ENCODE measurements at regions not wholly inside any gene's neighbourhood (a gene's known extent, or its start where the extent isn't known, plus 50 kb on each side); places are given as distances from the start of the nearest gene placed in this dataset.

DNA sequence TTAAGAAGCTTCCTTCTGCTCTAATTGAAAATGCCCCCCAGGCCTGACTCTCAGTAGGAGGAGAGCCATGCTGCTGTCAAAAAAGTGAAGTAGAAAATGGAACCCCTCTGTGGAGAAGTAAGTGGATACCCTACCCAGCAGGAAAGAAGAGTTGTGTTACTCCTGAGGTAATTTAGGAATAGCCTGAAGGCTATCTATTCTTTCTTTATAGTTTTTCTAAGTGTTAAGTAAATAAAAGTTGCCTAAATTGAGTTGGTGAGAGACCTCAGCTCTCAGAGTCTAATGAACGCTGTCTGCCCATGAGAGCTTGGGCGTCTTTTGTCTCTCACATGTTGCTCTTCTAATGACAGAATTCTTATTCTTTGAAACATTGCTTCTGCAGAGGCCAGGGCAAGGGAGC, 116.2 kb downstream of the NSUN3 start:
- DNase-seq (ENCODE audit: insufficient read length, low spot score), result no peak
- no peak for TF ChIP-seq CTCF (IDR thresholded peaks at IDR 0.05; ENCODE audit: insufficient read depth, missing control alignments)
- FAIRE-seq, result no peak

GRCh38 chr3:94183551-94183950, 120.7 kb downstream of the NSUN3 start:
- FAIRE-seq (no peak), DNase-seq (ENCODE audit: insufficient read length, low spot score) (no peak)
- TF ChIP-seq CTCF (IDR thresholded peaks at IDR 0.05; ENCODE audit: insufficient read depth, missing control alignments), result no peak

DNA sequence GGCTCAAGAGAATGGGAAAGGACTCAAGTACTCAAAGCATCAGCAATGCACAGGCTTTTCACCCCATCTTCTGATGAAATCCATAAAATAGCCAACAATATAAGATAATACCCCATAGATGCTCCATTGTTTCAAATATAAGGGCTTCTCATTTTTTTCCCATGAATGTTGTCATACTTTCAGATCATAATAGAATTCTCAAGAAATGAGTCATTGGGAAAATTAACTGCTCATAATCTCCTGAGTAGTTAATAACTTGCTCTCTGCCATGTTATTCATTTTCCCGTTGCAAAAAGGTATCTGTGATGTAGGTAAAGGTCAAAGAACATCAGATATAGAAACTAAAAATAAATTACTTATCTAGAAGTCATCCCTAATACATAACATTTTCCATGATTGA, 121.9 kb downstream of the NSUN3 start:
- no peak for TF ChIP-seq CTCF (IDR thresholded peaks at IDR 0.05; ENCODE audit: insufficient read depth, missing control alignments)
- DNase-seq (ENCODE audit: insufficient read length, low spot score) (no peak), FAIRE-seq (no peak)

DNA sequence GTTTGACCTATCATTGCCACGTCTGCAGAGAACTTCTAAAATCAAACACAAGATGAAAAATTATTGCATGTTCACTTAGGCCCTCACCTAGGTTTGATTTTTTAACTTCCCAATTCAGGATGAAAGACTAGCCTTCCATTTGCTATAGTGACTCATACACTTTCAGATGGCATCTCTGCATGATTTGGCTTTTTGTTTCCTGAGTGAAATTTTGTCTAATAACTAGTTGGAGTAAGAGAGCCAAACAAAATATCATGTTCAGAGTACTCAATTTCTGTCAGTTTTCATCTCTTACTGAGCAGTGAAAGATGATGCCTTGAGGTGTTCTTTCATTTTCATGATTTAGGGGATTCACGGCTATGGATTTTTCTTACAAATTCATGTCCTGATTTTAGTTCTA, 122.9 kb downstream of the NSUN3 start:
- TF ChIP-seq CTCF (IDR thresholded peaks at IDR 0.05; ENCODE audit: insufficient read depth, missing control alignments), result no peak
- DNase-seq (ENCODE audit: insufficient read length, low spot score) (no peak), FAIRE-seq (no peak)

GRCh38 chr3:94187697-94188096, 124.8 kb downstream of the NSUN3 start:
- no peak for FAIRE-seq
- DNase-seq (ENCODE audit: insufficient read length, low spot score), result no peak
- TF ChIP-seq CTCF (IDR thresholded peaks at IDR 0.05; ENCODE audit: insufficient read depth, missing control alignments), result no peak

- DNase-seq (ENCODE audit: insufficient read length, low spot score) (no peak), FAIRE-seq (no peak)
- no peak for TF ChIP-seq CTCF (IDR thresholded peaks at IDR 0.05; ENCODE audit: insufficient read depth, missing control alignments)
Observed at GRCh38 chr3:94195381-94195780, 132.5 kb downstream of the NSUN3 start.

- FAIRE-seq (no peak), DNase-seq (ENCODE audit: insufficient read length, low spot score) (no peak)
- no peak for TF ChIP-seq CTCF (IDR thresholded peaks at IDR 0.05; ENCODE audit: insufficient read depth, missing control alignments)
Observed at GRCh38 chr3:94206291-94206690, 143.4 kb downstream of the NSUN3 start.
